GM21529 (cell line): ENCODE measurements at regions not wholly inside any gene's neighbourhood (a gene's known extent, or its start where the extent isn't known, plus 50 kb on each side); places are given as distances from the start of the nearest gene placed in this dataset.
"Not testable (repeated sequence)": the region's sequence is repeated elsewhere in the genome, so short reads cannot be mapped to it uniquely, and the experiment has no call there.

Experiments
- ATAC-seq: cut with Tn5 transposase; IDR thresholded peaks from one replicate; pipeline ENCODE4 v1.9.1; 2021; ENCODE audit not compliant: unreplicated experiment

GRCh38 chr9:115692868-115693267 lies 460.7 kb upstream of the PAPPA start:
- not testable (repeated sequence) for ATAC-seq

GRCh38 chr9:115694014-115694413 lies 459.6 kb upstream of the PAPPA start:
- no peak for ATAC-seq

GRCh38 chr9:115694991-115695390 lies 458.6 kb upstream of the PAPPA start:
- no peak for ATAC-seq

GRCh38 chr9:115712981-115713380 lies 440.6 kb upstream of the PAPPA start:
- ATAC-seq = no peak

GRCh38 chr9:115715666-115716065 lies 437.9 kb upstream of the PAPPA start:
- ATAC-seq = no peak

GRCh38 chr9:115717298-115717697 lies 436.3 kb upstream of the PAPPA start:
- no peak for ATAC-seq

GRCh38 chr9:115717711-115718173 lies 435.8 kb upstream of the PAPPA start:
- ATAC-seq = no peak

- ATAC-seq = no peak
These were observed 423.2 kb upstream of the PAPPA start for GRCh38 chr9:115730396-115730795.

GRCh38 chr9:115730845-115731244 lies 422.7 kb upstream of the PAPPA start:
- no peak for ATAC-seq

- no peak for ATAC-seq
These were observed 420.1 kb upstream of the PAPPA start for GRCh38 chr9:115733318-115734110.

- no peak for ATAC-seq
These were observed 414.3 kb upstream of the PAPPA start for GRCh38 chr9:115739096-115739875.

- ATAC-seq = no peak
These were observed 412.6 kb upstream of the PAPPA start for GRCh38 chr9:115740986-115741385.

- no peak for ATAC-seq
These were observed 409.6 kb upstream of the PAPPA start for GRCh38 chr9:115743709-115744605.

GRCh38 chr9:115746496-115746895 lies 407.1 kb upstream of the PAPPA start:
- ATAC-seq = no peak

GRCh38 chr9:115747731-115748130 lies 405.9 kb upstream of the PAPPA start:
- no peak for ATAC-seq

- ATAC-seq = no peak
These were observed 396.9 kb upstream of the PAPPA start for GRCh38 chr9:115756736-115757135.

GRCh38 chr9:115757461-115757860 lies 396.1 kb upstream of the PAPPA start:
- no peak for ATAC-seq

- ATAC-seq = no peak
These were observed 395.1 kb upstream of the PAPPA start for GRCh38 chr9:115758441-115758840.

GRCh38 chr9:115759426-115759825 lies 394.2 kb upstream of the PAPPA start:
- ATAC-seq = no peak

GRCh38 chr9:115764645-115765044 lies 388.9 kb upstream of the PAPPA start:
- no peak for ATAC-seq

GRCh38 chr9:115765060-115765459 lies 388.5 kb upstream of the PAPPA start:
- ATAC-seq = no peak
